Hepatic stellate cell (primary cell): ENCODE measurements at regions not wholly inside any gene's neighbourhood (a gene's known extent, or its start where the extent isn't known, plus 50 kb on each side); places are given as distances from the start of the nearest gene placed in this dataset.

Source experiments
- DNase-seq: peaks from one replicate; pipeline ENCODE4 v3.0.0; 2011; ENCODE audit warnings: low spot score

DNA sequence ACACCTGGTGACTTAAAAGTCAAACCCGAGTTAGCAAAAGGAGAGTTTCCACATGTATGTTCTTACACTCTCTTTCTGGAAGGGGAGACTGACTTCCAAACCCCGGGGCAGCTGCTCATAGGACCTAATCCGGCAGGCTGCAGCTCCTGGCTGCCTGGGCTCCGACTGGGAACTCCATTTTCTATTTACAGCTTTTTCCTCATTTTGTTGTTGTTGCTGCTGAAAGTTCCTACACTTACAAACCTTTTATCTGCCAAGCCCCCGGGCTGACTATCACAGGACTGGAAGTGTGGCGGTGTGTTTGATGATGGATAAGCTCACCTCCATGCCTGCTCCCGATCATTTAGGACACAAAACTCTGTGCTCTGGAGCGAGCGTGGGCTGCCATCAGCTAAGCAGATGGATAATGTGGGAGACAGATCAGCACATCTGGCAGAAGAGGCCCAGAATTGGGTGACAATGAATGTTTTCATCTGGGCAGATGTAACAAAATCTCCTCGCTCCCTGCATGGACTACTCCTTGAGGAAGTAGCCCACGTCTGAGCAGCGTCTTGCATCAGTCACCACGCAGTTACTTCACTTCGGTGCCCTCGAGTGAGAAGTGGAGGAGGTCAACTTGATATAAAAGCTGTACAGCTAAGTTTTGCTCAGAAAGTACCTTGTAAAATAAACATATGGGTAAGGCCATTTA, 114.4 kb upstream of the COPS8 start:
- DNase-seq = no peak

DNA sequence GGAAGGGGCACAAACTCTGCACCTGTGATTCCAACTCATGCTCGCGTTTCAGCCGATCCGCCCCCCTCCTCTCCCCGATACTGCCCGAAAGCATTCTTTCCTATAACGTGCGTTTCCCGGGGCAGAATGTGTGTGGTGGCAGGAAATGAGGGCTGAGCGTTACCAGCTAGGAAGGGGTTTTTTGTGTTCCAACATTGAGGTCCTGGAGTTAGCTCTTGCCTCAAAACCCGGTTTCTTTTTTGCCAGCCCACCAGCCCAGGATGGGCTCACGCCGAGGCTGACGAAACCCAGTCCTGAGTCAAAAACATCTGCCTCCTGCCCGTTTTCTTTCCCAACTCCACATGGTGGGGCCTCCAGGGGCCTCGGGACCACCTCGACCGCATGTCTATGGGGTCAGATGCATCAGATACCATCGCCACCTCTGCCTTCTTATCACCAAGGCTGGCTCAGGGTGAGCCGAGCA, 113.7 kb upstream of the COPS8 start:
- DNase-seq = no peak

DNA sequence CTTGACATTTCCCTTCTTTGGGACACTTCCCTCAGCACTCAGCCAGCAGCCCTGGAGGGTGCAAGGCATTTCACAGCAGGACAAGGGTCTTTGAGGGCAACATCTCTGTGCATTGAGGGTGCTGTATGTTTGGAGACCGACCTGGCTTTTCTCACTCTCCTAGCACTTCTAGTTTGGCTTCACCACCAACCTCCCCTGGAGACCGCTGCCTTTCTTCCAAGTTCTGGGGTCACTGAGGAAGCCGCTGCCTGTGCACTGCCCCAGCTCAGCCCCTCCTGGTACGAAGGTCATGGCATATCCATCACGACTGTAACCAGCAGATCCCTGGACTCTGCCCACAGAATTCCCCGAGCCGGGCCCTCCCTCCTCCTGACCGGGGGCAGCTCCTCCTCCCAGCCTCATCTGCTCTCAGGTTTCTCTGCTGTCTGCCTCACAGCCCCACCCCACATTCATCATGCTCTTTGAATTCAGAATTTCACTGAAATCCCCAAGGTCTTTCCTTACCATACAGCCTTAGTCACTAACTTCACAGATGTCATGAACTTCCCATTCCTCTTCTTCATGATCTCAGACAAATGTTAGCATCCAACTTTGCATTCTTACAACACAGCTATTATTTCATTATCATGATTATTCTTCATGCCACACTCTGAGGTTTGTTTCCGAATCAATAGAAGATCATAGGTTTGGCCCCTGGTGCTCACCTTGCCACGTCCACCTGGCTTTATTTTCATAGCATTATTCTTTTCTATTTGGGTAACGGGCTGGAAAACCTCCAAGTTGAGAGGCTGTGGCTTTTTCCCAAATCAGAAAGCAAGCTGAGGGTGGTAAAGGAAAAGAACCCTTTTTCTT, 113.0 kb upstream of the COPS8 start:
- DNase-seq = no peak

DNA sequence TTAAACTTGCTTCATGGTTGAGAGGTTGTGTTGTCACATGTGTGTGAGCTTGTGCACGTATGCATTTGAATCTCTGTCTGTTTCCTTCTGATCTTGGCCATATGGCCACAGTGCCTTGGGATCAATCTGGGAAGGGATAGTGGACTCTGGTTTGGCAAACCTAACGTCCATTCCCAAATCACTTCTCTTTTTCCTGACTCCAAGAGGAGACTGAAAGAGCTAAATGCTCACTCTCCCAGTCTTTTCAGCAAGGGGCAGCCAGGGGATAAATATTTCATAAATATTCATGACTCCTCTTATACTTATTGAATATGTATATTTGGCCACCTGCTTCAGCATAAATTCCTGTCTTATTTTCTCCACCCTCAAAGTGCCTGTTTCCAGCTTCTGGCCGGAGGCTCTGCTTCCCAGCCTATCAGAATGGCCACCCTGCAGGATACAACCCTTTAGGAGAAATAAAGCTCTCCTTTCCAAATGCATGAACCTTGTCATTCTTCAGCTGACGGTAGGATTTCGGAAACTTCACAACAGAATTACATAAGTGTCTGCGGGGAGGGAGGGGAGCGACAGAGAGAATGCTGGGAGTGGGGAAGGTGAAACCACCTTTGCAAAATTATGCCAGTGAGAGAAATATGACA, 112.2 kb upstream of the COPS8 start:
- DNase-seq = no peak

DNA sequence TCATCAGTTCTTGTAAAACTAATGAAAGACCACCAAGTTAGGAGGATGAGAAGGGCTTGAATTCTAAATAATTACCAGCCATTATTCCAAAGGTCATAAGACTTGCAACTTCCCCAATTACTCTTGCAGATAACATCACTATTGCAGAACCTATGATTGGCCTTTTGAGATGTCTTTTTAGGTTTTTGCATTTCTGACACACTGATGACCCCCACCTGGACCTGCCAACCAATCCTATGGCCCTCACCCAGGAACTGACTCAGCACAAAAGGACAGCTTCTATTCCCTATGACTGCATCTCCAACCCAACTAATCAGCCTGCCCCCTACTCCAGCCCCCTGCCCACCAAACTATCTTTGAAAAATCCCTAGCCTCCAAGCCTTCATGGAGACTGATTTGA, 111.5 kb upstream of the COPS8 start:
- DNase-seq = no peak

DNA sequence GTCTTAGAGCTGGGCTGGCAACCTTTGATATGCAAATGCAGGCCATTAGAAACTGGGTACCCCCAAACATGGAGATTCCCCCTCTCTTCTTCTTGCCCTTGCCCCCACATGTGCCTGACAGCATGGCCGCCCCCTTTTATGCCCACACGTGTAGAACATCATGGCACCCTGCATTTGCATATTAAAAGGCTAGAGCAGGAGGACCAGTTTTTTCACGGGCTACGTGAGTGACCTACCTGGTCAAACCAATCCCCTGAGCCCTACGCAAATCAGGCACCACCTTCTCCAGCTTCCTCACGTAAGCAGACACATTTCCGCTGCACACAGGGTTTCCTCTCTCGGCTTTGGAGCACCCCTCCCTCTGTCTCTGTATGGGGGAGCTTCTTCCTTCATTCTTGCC, 110.9 kb upstream of the COPS8 start:
- no peak for DNase-seq

DNA sequence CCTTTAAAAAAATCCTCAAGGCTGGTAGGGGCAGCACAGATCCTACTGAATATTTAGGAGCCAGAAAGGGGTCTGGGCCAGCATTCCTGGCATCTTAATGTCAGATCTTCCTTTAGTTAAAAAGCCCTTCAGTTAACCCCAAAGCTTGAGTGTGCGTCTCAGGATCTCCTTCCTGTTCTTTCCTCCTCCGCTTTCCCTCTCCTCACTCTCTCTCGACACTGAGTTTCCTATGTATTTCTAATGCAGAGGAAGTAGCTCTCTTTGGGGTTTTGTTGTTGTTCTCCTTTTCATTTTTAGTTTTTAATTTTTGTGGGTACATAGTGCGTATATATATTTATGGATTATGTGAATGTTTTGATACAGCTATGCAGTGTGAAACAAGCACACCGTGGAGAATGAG, 109.9 kb upstream of the COPS8 start:
- no peak for DNase-seq

DNA sequence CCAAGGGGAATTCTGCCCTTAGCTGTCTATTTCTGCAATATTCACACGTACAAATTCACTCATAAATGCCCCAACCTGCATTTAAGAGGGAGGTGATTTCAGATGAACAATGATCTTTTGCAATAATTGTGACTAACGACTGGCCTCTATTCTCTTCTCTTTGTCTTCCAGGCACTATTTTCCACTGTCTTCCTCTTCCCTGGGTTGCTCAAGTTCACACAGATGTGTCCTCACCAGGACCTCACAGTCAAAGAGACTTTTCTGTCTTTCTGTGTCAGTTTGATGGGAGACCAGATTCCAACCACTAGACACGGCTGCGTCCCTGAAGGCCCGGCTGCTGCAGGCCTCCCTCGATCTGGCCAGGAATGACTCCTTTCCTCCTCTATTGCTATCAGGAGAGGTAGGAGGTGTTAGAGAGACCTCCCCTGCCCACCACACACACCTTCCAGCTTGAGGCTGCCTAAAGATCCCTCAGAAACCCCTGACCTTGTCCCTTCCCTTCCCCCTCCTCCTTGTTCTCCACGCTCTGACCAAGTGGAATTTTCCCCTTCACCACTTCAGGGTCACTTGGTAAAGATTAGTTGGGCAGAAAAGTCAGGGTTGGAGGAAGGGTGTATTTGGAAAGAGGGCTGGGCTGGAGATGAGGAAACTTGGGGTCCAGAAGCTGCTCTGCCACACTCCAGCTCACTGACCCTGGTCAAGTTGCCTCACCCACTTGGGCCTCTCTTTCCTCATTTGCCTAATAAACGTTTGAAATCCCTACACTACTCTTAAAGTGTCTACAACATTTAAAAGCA, 109.2 kb upstream of the COPS8 start:
- no peak for DNase-seq

DNA sequence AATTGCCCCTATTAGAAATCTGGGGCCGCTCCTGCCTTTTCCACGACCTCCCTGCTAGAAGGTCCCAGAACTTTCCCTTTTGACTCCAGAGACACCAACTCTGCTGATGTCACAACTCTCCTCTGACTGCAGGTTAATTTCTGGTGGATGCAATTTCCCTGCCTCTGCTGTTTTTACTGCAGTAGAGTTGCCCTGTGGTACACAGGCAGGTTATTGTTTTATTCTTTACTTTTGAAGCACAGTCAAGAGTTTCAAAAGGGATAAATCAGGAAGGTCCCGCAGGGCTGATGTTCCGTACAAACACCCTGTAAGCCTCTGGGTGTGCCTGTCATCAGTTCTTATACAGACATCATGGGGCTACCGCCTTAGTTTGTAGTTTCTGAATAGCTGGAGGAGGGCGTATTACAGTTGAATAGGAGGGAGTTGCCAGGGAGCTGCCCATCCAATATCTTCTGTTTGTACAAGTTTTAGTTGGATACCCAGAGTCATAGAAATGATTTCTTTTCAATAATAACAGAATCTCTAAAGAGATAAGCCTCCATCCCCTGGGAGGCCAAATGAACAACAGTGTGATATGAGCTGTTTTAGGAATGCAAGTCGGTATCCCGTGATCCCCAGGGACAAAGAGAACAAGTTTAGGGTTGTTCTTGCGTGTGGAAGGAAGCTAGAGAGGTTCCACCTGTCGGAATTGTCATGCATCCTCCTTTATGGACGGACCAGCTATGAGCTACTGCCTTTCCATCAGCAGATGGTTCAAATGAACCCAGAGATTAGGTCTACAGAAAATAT, 108.4 kb upstream of the COPS8 start:
- no peak for DNase-seq

DNA sequence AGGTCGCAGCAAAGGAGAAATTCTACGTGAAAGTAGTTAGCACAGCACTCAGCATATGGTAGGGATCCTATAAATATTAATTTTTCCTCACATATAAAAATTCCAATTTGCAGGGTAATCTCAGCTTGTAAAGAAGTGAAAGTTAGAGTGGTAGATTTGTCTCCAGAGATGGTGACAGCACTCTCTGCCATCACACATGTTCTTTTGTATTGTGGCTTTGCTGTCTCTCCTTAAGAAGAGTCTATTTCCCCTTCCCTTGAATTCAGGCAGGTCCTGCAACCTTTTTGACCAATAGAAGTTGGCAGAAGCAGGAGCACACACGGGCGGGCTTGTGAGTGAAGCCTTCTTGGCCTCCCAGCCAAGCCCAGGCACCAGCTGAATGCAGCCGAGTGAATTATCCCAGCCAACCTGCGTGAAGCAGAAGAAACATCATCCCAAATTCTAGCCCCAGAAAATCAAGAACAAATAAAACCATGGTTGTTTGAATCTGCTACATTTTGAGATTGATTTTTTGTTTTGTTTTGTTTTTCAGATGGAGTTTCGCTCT, 107.8 kb upstream of the COPS8 start:
- no peak for DNase-seq

DNA sequence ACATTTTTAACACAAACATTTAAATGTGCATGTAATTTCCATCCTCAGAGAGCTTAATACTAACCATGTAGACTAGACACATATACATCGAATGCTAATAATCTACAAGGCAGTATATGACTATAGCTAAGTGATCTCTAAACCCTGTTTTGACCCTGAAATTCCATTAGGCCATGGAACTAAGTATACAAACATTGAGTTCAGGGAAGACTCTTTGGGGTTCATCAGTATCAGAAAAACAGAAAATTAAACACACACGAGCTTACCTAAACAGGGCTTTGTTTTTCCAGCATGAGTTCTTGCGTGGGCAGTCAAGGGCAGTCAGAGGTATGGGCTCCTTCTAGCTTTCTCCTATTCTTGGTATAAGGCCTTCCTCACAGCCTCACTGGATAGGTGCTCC, 106.0 kb upstream of the COPS8 start:
- no peak for DNase-seq

DNA sequence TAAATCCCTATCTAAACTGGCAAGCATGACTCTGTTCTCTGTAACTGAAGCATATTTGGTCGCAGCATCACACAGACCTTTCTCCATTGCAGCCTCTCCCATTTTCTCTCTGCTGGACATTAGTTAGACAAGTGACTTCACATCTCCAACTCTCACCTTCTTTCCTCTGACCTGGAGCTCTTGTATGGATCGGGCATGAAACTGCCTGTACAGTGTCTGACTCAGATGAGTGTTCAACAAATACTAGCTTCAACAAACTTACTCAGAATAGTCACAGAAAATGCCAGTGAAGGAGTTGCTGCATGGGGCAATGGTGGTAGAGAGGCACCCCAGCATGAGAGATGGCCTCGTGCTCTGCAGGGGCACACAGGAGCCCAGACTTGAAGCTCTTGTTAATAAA, 104.7 kb upstream of the COPS8 start:
- DNase-seq = no peak

DNA sequence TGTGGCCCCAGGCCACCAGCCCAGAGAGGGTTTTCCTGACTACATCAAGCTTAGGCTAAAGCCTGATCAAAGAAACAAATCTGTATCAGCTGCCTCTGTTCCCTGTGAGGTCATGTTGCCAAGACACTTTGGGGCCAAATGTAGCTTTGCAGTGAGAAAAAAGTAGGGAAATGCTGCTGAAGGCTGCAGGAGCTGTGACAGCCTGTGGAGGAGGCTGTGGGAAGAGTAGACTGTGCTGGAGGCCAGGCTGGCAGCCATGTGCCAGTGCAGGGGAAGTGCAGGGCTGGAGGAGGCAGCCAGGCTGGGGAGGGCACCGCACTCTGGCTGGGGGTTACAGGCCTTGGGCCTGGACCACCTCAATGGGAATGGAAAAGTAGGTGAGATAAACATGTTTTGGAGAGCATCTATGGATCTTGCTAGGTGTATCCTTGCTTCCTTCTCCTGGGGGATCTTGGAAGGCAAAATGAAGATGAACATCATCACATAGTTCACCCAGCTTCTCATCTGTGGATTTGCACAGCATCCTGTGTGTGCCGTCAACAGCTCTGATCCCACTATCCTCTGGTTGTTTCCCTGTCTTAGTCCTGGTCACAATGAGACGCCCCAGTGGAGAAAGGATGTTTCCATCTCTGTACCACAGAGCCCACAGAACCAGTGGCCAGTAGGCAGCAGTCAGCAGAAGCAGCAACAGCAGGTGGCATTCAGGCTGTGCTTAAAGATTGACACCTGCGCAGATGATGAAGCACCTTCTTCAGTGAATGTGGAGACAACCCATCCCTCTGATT, 103.8 kb upstream of the COPS8 start:
- DNase-seq = no peak

DNA sequence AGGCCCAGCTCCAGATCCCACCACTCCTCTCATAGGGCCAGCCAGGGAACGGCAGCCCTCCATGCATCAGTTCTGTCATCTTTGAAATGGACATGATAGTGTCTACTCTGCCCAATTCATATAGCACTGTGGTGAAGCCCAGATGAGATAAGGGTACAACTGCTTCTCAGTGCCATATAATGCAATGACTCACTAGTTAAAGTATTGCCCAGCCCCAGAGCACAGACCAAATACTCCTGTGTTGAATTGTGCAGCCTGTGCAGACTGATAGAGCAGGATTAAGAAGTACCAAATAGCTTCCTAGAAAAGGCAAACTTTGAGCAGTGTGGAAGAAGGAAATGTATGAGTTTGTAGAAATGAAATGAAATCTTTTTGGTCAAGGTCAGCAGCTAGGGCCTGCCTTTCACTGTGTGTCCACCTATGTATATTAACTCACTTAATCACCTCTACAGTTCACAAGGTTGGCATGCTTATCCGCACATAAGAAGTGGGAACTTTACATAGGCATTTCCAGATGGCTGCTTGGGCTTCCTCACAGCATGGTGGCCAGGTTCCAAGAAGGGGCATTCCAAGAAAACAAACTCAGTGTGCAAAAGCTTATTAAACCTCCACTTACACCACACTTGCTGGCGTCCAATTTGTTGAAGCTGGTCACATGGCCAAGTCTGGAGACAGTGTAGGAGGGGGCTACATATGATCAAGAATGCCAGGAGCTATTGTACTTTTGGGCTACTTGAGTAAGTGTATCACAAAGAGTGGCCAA, 102.8 kb upstream of the COPS8 start:
- DNase-seq = no peak

DNA sequence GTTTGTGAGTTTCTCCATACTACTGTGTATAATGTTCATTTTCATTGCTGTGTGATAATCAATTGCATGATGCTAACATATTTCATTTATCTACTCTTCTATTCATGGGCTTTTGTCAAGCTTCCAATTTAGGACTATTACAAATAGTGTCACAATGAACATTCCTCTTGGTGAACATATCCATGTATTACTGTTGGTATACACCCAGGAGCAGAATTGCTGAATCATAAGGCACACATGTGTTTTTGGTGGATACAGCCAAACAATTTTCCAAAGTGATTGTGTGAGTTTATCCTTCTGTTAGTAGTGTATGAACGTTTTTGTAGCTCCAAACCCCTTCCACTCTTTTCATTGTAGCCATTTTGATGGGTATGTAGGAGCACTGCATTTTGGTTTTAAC, 101.6 kb upstream of the COPS8 start:
- no peak for DNase-seq

DNA sequence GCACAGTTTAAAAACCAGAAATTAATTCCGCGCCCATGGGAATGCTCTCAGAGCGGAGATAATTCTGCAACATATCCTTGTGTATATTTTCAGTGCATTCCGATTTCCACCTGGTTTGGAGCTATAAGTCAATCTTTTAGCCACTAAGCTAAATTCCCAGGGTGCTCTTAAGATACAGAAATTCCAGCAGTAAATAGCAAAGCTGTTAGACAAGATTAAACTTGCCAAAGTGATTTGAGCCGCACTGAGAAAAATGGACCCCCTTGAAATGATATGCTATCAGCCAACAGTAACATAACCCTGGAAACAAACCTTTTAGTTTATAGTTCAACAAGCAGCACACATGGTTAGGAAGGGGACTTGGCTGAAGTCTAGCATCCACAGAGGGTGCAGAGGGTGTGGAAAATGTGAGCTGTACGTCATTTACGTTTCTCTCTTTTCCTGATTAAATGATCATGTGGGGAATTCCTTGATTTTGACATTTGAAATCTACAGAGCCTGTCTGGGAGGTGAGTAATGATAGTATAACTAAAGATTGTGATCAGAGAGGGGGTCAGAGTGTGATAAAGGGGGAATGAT, 99.8 kb upstream of the COPS8 start:
- no peak for DNase-seq

DNA sequence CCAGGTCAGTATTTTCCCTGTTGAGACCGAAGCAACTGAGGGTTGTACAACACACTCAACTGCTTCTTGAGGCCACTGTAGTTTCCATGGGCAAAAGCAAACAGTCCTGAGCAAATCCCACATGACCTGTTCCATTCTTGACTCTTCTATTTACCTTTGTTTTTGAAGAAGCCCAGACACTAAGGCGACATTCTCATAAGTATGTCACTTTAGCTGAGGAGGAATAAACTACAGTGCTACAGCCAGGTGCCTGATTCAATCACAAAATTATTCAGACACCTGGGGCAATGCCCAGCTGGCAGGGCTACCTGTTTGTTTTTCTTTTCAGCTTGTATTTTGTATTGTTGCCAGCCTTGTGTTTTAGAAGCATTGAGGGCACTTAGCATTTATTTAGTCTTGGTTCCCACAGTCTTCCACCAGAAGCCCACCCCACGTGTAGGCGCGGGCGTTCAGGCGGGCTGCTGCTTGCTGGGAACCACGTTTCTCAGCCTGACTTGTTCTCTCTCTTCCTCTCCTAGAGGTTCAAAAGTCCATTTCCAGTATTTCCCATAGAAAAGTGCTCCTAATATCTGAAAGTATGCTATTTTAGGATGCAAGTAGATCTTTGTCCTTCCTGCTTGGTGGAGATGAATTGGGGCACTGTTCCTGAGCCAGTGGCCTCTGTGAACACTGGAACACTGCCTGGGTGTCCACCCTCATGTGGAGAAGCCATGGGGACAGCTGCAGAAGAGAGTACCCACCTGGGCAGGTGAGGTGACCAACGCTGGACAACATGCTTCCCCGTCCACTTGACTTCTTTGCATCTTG, 99.0 kb upstream of the COPS8 start:
- no peak for DNase-seq

DNA sequence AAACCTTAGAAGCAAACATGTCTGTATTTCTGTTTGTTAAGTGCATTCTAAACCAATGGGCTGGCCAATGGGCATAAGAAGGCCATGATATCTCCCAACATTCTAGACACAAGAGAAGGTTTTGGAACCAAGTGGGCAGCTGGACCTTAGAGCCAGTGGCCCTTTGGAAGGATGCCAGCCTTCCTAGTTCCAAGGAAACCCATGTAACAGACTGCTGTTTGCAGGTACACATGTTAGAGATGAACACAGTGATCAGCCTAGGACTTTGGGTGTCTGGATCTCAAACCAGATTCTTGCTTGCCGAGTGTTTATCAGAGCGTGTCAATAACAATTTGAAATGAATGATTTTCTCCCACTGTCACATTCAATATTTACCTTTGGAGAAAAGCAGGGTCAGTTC, 97.5 kb upstream of the COPS8 start:
- DNase-seq = no peak
